Natural killer cell (primary cell): ENCODE measurements at regions not wholly inside any gene's neighbourhood (a gene's known extent, or its start where the extent isn't known, plus 50 kb on each side); places are given as distances from the start of the nearest gene placed in this dataset.

ENCODE experiments used
- ATAC-seq, 3 donors: fragments of 150-1000 bp in 2 of 3; fragments of 200-7000 bp in 1 of 3; cut with Tn5 transposase; 1 replicate in 1 of 3; 2 replicates in 2 of 3; pipeline ENCODE4 v1.10.0; 2021; ENCODE audit warnings: mild to moderate bottlenecking in 2 of 3, moderate library complexity in 2 of 3
- DNase-seq, 2 donors: peaks; one replicate each; pipeline versions ENCODE4 v3.0.0 to v3.0.0-alpha.2; 2013 to 2021; ENCODE audit warnings: mixed read lengths in 1 of 2
- H3K27ac ChIP-seq: one replicate; pipeline ENCODE4 v1.5.1; 2013; ENCODE audit warnings: mild to moderate bottlenecking, low read length
- H3K27me3 ChIP-seq: one replicate; pipeline ENCODE4 v1.6.1; 2013; ENCODE audit warnings: low read length; ENCODE audit not compliant: control insufficient read depth, insufficient read depth
- H3K36me3 ChIP-seq: one replicate; pipeline ENCODE4 v1.6.1; 2013; ENCODE audit warnings: low read length; ENCODE audit not compliant: control insufficient read depth, insufficient read depth
- H3K4me1 ChIP-seq: one replicate; pipeline ENCODE4 v1.6.1; 2013; ENCODE audit warnings: low read length; ENCODE audit not compliant: control insufficient read depth, insufficient read depth
- H3K4me3 ChIP-seq: one replicate; pipeline ENCODE4 v1.5.1; 2013; ENCODE audit warnings: low read length
- H3K9me3 ChIP-seq: one replicate; pipeline ENCODE4 v1.6.1; 2013; ENCODE audit warnings: low read length; ENCODE audit not compliant: control insufficient read depth, insufficient read depth
- H3K27ac Mint-ChIP-seq, 2 donors: one replicate each; pipeline ENCODE4 v1.8.0; 2022; ENCODE audit warnings: mild to moderate bottlenecking in 2 of 2, mixed read lengths in 2 of 2, moderate library complexity in 1 of 2
- H3K27me3 Mint-ChIP-seq, 2 donors: one replicate each; pipeline ENCODE4 v1.8.0; 2022; ENCODE audit warnings: low read depth in 2 of 2, mixed read lengths in 2 of 2
- H3K36me3 Mint-ChIP-seq: one replicate; pipeline ENCODE4 v1.8.0; 2022; ENCODE audit warnings: mixed read lengths
- H3K4me1 Mint-ChIP-seq, 2 donors: one replicate each; pipeline ENCODE4 v1.8.0; 2022; ENCODE audit warnings: mixed read lengths in 2 of 2
- H3K4me3 Mint-ChIP-seq: one replicate; pipeline ENCODE4 v1.8.0; 2022; ENCODE audit warnings: mild to moderate bottlenecking, moderate library complexity, mixed read lengths
- H3K9me3 Mint-ChIP-seq, 2 donors: one replicate each; pipeline ENCODE4 v1.8.0; 2022; ENCODE audit warnings: mixed read lengths in 2 of 2
- WGBS: methylation state at CpG from one replicate; pipeline ENCODE4 v1.1.7; 2013; ENCODE audit warnings: missing lambda C conversion rate; ENCODE audit not compliant: insufficient coverage; 5-methylcytosine and 5-hydroxymethylcytosine counted together
- intact Hi-C: fragments of 100-400 bp; cut with micrococcal nuclease; formaldehyde crosslinking; loops from one replicate; pipeline ENCODE4 v1.14.2; 2022
- TF ChIP-seq, protein P1 (sequence below): fragments of 200-600 bp; IDR thresholded peaks from one replicate; pipeline ENCODE4 v1.8.0; 2022; ENCODE audit warnings: antibody characterized with exemption

DNA sequence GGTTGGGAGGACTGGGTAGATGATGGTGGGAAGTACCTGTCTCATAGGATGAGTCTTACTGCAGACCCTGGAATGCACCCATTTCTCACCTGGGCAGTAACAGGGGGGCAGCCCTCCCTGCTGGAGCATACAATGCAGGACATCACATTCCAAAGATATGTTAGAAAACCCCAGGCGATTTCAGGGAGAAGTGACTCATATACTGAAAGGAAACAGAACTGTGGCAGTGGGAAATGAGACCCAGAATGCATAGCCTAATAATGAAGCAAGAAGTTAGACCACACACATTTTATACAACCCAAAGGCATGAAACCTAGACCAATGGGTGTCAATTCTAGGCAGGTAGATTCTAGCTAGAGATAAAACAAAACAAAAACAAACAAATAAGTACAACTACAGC is 402.7 kb downstream of the IRS2 start:
- H3K36me3 Mint-ChIP-seq = no peaks in the 10 kb centered on the region
- TF ChIP-seq, protein P1, sequence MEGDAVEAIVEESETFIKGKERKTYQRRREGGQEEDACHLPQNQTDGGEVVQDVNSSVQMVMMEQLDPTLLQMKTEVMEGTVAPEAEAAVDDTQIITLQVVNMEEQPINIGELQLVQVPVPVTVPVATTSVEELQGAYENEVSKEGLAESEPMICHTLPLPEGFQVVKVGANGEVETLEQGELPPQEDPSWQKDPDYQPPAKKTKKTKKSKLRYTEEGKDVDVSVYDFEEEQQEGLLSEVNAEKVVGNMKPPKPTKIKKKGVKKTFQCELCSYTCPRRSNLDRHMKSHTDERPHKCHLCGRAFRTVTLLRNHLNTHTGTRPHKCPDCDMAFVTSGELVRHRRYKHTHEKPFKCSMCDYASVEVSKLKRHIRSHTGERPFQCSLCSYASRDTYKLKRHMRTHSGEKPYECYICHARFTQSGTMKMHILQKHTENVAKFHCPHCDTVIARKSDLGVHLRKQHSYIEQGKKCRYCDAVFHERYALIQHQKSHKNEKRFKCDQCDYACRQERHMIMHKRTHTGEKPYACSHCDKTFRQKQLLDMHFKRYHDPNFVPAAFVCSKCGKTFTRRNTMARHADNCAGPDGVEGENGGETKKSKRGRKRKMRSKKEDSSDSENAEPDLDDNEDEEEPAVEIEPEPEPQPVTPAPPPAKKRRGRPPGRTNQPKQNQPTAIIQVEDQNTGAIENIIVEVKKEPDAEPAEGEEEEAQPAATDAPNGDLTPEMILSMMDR = no peak

DNA sequence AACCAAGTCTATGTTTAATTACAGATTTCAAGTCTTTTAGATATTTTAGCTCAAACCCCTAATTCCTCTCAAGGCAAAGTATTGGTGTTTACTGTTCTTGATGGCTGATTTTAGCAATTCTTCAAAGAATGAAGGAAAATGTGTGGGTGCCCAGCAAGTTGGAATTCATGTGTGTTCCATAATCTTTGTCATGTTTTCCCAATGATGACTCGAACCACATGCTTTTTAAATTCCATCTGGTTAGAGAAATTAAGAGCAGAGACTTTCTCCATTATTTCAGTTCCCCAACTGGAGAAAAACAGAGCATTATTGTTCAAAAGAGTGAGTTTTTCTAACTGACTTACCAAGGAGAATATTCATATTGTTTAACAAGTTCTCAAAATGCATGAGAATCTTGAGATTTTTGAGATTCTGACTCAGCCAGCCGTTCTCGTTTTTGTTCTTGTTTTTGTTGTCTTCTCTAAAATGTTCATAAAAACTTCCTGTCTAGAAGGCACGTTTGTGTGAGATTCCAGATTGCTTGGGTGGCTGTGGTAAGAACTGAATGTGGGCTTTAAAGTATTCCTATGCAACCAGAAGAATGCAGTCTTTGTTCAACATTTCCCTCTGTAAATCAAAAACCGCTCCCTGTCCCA is 404.7 kb downstream of the IRS2 start:
- TF ChIP-seq, protein P1 = no peak
- Histone ChIP-seq H3K27ac (no peak overlapping the region), H3K27me3 (no peaks in the 10 kb centered on the region), H3K36me3 (no peaks in the 10 kb centered on the region), H3K4me3 (no peak overlapping the region), H3K9me3 (no peaks in the 10 kb centered on the region), H3K4me1 (no peaks in the 10 kb centered on the region)
- ATAC-seq (no peak), DNase-seq (no peak)
- Mint-ChIP-seq H3K36me3 (no peaks in the 10 kb centered on the region), H3K9me3 (no peaks in the 10 kb centered on the region), H3K4me1 (no peaks in the 10 kb centered on the region), H3K4me3 (no peak overlapping the region), H3K27me3 (peaks cover 3 to 5% of the 10 kb centered on the region in 2 donors), H3K27ac (no peak overlapping the region)
- intact Hi-C loops = no loop called here
- WGBS = 44% methylated on average over 3 of the region's 5 CpGs

More for the DNA sequence above, 402.7 kb downstream of the IRS2 start:
- H3K9me3 ChIP-seq = no peaks in the 10 kb centered on the region
- no peaks in the 10 kb centered on the region for H3K4me1 ChIP-seq
- Mint-ChIP-seq H3K9me3 (no peaks in the 10 kb centered on the region), H3K4me3 (no peak overlapping the region), H3K27ac (no peak overlapping the region), H3K4me1 (no peaks in the 10 kb centered on the region), H3K27me3 (peaks cover 3 to 5% of the 10 kb centered on the region in 2 donors)
- no peaks in the 10 kb centered on the region for H3K27me3 ChIP-seq
- 100% methylated on average over 1 of the region's 1 CpG for WGBS
- intact Hi-C loops = no loop called here
- DNase-seq = no peak
- H3K27ac ChIP-seq = no peak overlapping the region
- H3K4me3 ChIP-seq = no peak overlapping the region
- no peak for ATAC-seq
- no peaks in the 10 kb centered on the region for H3K36me3 ChIP-seq

DNA sequence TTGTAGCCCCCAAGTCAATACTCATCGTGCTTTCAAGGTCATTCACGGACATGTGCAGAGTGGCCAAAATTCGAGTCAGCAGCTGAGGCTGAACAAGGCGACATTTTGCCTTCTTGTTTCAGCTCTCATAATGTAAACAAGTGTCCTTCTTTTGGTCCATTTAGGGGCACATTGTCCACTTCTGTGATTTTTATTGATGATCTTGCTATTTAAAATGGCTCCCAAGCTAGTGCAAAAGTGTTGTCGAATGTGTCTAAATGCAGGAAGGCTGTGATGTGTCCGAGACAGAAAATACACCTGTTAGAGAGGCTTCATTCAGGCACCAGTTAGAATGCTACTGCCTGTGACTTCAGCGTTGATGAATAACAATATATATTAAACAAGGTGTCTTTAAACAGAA is 405.9 kb downstream of the IRS2 start:
- Mint-ChIP-seq H3K36me3 (no peaks in the 10 kb centered on the region), H3K27ac (no peak overlapping the region), H3K9me3 (no peaks in the 10 kb centered on the region), H3K27me3 (peaks cover 3 to 5% of the 10 kb centered on the region in 2 donors), H3K4me3 (no peak overlapping the region), H3K4me1 (no peaks in the 10 kb centered on the region)
- intact Hi-C loops = no loop called here
- H3K4me1 ChIP-seq = no peaks in the 10 kb centered on the region
- H3K27me3 ChIP-seq = no peaks in the 10 kb centered on the region
- no peaks in the 10 kb centered on the region for H3K9me3 ChIP-seq
- no peak overlapping the region for H3K27ac ChIP-seq
- DNase-seq = no peak
- no peak overlapping the region for H3K4me3 ChIP-seq
- ATAC-seq = no peak
- H3K36me3 ChIP-seq = no peaks in the 10 kb centered on the region
- TF ChIP-seq, protein P1 = no peak
- 92% methylated on average over 6 of the region's 7 CpGs for WGBS

DNA sequence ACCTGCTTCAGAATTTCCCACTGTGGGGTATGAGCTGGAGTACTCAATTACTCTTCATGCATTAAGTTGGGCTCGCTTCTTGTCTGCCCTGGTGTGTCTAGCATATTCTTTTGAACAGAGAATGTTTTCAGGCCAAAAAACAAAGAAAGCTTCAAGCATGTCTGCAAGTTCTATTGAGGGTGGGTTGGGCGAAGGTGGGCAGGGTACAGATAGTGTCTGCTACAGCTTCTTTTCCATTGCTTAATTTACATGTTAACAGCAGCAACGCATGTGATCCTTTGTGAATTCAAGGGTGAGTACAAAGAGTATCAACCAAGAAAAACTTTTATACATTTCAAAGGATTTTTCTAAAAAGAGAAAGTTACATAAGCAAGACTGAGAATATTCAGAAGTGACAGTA is 406.5 kb downstream of the IRS2 start:
- Histone ChIP-seq H3K9me3 (no peaks in the 10 kb centered on the region), H3K4me3 (no peak overlapping the region), H3K27ac (no peak overlapping the region), H3K4me1 (no peaks in the 10 kb centered on the region), H3K36me3 (no peaks in the 10 kb centered on the region), H3K27me3 (no peaks in the 10 kb centered on the region)
- Mint-ChIP-seq H3K4me1 (no peaks in the 10 kb centered on the region), H3K27me3 (peaks cover 3 to 9% of the 10 kb centered on the region in 2 donors), H3K4me3 (no peak overlapping the region), H3K27ac (no peak overlapping the region), H3K36me3 (no peaks in the 10 kb centered on the region), H3K9me3 (no peaks in the 10 kb centered on the region)
- 89% methylated on average over 2 of the region's 3 CpGs for WGBS
- ATAC-seq = no peak
- DNase-seq = no peak
- TF ChIP-seq, protein P1 = no peak
- intact Hi-C loops = no loop called here
